Iris pigment epithelial cell (primary cell): ENCODE measurements at regions not wholly inside any gene's neighbourhood (a gene's known extent, or its start where the extent isn't known, plus 50 kb on each side); places are given as distances from the start of the nearest gene placed in this dataset.
A peak's percentile ranks its signal among the peaks of the same experiment; 100 is the strongest.

ENCODE experiments used
- DNase-seq: peaks from one replicate; pipeline ENCODE4 v3.0.0-alpha.2; 2011; ENCODE audit warnings: low read depth

DNA sequence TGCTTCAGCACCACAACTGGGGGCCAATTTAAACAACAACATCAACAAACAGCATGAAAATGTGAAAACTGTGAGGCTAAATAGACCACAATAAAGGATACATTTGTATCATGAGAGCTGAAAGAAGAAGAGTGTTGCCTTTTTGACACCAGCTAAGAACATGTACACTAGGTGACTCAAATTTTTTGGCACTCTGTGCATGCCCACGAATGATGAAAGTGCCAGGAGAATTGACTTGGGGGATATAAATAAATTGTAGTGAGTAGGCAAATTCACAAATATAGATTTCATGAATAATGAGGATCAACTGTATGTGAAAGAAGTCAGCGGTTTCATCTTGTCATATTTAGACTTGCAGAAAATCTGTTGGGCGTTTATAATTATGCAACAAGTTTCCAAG is 1388.0 kb upstream of the LRRTM1 start:
- no peak for DNase-seq

DNA sequence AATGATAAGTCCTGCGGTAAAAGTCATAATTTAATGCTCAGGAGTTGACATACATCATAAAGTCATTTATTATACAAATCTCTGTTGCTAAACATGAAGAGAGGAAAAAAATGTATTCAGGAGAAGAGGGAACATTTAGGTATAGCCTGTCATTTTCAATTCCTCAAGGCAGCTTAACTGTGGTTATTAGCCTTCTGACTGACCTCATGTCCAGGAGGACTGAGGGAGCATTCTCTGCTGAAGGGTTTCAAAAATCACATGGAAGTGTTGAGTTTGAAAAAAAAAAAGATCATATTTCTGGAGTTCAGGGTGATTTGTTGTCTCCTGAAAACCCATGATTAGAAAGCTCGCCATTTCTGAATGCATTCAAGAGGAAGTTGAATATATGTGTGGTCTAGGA is 1371.1 kb upstream of the LRRTM1 start:
- DNase-seq = no peak

DNA sequence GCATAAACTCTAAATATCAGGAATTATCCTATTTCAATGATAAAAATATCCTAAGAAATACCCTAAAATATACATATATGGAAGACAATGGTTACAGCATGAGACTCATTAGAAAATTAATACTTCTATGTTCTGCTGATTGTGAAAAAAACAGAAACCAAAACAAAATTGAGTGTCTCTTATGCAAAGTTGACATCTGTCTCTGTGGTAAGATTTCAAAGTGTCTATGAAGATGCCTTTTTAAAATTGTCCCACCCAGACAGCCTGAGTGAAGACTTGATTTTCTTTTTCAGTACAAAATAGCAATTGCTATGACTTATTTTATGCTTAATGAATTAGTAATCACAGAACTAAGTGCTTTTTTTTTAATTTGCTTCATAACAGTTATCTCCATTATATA is 1368.4 kb upstream of the LRRTM1 start:
- no peak for DNase-seq

DNA sequence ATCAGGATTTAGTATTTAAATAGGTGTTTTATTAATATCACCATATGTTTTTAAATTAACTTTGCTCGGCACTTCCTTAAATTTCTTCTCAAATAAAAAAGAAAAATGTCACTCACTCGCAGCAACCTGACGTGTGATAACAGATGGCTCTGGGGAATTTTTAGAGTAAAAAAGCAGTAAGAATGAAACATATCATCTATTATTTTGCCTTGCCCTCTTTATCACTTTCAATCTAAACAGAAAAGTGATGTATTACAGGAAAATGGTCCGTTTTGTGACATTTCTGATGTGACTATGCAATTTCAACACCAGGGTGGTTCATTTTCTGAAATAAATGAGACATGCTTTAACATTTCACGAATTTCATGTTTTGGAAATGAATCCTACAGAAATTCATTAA is 1368.0 kb upstream of the LRRTM1 start:
- no peak for DNase-seq

DNA sequence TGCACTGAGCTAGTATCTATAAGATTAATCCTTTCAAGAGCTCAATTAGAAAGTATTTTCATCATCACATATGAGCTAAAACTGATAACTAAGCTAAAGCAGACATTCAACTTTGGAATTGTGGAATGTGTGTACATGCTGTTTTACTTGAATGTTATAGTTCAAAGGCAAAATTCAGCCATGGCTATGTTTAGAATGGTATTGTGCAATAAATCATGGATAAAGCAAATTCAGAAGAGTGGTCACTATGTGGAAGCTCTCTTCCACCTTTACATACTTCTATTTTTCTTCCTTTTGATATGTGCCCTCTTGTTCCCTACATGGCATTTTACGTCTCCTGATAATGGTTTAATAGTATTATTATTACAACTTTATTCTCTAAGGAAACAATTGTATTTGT is 1366.3 kb upstream of the LRRTM1 start:
- DNase-seq = no peak

DNA sequence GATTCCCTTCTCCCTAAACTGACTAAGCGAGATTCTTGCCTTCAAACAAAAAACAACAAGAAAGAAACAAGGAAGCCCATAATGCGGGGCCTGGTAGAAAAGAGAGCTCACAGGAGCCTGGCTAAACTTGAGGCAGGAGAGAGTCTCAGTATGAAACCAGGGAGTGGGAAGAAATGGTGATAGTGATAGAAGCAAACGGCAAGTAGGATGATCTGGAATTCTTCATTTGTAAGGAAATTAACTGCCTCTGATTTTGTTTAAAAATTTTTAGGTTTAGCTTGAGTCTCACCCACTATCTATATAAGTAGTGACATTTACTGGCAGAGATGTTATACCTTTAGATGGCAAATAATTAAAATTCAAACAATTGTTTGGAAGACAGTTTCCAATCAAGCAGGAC is 1356.5 kb upstream of the LRRTM1 start:
- no peak for DNase-seq

DNA sequence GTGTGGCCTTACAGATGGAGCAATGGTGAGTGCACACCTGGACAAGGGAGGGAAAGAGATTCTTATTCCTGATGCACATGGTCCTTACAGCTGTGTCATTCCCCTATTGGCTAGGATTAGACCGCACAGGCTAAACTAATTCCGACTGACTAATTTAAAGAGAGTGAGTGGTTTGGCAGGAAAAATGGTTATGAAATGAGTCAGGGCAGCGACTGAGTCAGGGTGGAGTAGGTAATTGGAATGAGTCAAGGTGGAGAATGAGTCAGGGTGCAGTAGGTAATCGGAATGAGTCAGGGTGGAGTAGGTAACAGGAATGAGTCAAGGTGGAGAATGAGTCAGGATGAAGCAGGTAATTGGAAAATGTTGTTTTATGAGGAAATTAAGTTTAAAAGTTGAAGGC is 1353.7 kb upstream of the LRRTM1 start:
- no peak for DNase-seq

DNA sequence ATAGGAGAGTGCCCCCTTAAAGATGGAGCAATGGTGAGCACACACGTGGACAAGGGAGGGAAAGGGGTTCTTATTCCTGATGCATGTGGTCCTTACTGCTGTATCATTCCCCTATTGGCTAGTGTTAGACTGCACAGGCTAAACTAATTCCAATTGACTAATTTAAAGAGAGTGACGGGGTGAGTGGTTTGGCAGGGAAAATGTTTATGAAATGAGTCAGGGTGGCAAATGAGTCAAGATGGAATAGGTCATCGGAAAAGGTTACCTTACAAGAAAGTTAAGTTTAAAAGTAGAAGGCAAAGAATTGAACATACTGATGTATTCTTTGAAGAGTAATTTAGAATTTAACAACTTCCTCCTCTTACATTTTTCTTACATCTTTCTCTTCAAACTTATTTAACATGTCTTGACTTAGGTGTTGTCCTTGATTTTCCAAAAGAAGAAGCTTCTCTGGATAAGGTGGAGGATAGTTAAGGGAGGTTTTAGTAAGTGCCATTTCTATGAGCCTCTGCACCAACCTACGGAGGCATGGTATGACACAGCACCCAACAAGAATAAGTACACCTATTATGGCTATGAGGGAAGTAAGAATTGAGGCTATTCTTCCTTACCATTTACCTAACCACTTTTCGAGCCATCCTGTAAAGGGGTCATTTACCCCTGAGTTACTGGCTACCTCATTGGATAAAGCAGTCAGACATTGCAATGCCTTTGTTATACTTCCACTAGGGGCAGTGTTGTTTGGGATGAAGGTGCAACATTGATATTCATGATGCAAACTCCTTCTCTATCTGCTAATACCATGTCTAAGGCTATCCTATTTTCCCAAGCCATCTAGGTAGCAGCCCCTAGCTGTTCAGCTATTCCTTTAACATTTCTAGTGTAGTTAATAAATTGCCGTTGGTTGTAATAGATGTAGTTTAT is 1345.8 kb upstream of the LRRTM1 start:
- no peak for DNase-seq

DNA sequence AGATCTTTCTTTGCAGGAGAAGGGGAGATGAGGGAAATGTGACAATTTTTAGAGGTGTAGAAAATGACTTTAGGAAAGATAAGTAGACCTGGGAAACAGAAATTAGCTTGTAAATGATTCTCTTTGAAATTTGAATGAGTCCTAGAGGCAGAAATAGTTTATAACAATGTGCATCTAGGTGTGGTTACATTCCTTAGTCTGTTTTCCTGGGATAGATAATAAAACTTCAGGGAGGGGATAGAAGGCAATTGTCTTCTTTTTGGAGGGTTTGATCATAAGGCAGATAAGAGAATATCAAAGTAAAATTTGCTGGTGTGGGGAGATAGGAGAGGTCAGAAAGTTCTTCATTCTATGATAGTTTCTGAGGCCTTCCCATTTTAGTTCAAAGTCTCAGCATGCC is 1344.3 kb upstream of the LRRTM1 start:
- DNase-seq = no peak

DNA sequence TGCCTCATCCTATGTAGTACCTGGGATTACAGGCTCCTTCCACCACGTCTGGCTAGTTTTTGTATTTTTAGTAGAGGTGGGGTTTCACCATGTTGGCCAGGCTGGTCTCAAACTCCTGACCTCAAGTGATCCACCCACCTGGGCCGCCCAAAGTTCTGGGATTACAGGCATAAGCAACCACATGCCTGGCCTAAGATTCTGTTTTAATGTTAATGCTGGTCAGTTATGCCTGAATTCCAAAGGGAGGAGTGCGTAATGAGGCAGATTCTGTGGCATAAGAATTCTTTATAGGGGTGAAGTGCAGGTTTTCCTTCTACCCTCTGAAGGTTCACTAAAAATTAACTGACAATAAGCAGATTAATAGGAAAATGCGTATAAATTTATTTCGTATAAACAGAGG is 1343.8 kb upstream of the LRRTM1 start:
- DNase-seq = no peak

DNA sequence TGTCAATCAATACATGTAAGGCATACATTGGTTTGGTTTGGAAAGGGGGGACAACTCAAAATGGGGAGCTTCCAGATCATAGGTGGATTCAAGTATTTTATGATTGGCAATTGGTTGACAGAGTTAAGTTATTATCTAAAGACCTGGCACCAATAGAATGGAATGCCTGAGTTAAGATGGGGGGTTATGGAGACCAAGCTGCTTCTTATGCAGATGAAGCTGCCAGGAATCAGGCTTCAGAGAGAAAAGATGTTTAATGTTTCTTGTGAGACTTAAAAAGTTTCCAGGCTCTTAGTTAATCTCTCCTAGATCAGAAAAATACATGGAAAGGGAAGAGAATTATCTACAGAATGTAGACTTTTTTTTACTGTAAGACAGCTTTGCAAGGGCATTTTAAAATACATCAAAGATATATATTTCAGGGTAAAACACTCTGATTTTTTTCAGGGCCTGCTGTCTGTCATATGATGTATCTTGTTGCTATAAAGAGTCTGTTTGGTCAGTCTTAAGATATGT is 1343.2 kb upstream of the LRRTM1 start:
- DNase-seq = no peak

DNA sequence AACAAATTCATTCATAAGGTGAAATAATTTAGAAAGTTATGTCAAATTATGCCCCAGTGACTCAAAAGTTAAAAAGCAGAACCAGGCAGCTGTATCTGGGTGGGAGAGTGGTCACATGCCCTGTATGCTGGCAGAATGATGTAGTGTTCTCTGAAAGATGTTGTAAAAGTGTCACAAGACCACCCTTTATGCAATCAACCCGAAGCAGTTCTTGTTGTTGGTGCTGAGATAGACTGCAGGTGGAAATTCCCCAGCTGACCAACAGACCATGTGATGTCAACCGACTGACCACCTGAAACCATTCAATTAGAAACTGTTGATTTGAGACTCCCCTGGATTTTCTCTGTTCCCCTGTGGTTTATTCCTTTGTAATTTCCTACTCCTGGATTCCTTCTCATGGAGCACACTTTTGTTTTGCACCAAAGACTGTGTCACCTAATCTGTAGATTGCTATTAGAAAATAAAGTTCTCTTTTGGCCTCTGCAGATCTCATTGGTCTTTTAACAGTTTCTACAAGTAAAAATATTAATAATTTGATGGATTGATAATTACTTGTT is 1341.3 kb upstream of the LRRTM1 start:
- no peak for DNase-seq

DNA sequence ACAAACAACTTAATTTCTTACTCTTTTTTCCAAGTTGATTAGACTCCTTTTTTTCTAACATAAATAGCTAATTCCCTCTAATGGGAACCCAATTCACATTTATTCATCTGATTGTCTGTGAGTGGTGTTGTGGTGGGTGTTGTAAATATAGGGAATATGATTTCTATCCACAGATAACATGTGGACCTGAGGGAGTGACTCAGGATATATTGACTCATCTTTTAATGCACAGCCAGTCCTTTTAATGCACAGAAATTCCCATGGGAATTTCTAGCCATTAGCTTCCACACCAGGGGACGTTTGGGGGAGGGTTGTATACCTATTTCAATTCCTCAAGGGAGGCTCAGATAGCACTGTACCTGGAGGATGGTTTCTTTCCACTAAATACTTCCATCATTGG is 1339.6 kb upstream of the LRRTM1 start:
- no peak for DNase-seq

DNA sequence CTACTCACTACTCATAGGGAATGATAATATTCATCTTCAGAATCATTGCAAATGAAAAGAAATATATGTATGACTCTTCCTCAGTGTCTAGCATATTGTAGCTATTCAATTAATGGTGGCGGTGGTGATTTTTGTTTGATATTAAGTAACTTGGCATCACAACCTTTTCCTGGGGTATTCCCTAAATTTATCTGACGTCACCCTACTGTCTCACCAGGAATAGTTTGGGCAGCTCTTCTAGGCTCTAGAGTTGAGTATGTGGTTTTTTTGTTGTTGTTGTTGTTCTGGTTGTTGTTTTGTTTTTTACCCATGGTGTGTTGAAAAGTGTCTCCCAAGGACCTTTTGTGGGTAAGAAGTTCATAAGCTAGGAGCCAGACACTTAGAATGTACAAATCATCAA is 1320.3 kb upstream of the LRRTM1 start:
- DNase-seq = no peak

DNA sequence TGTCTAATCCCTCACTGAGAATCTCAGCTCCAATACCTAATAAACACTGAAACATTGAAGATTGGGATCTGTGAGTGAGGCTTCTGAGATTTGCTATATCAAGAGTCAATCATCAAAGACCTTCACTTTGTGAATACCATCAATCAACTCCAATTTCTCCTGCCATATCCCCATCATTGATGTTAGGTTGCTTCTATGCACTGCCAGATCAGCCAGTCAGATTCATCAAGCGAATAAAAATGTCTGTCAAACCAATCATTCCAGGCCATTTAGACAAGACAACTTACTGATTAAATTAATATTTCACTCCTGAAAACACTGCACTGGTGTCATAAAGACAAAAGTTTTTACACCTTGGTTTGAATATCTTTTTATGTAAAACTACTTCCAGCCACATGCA is 1295.5 kb upstream of the LRRTM1 start:
- no peak for DNase-seq

DNA sequence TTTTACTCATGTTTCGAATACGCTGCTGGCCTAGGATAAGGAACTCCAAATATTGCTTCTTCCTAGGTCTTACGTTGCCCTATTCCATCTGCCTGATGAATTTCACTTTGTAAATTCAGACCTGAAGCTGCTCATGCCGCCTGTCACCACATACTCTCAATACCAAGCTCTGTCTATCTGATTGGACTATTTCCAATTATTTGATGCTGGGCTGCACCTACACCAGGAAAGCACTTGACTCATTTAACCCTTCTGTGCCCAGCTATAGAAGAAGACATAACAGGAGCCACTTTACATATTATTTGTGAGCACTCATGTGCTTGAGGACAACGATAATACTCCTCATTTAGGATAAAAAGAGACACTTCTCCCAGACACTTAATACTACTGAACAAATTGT is 1293.9 kb upstream of the LRRTM1 start:
- no peak for DNase-seq

DNA sequence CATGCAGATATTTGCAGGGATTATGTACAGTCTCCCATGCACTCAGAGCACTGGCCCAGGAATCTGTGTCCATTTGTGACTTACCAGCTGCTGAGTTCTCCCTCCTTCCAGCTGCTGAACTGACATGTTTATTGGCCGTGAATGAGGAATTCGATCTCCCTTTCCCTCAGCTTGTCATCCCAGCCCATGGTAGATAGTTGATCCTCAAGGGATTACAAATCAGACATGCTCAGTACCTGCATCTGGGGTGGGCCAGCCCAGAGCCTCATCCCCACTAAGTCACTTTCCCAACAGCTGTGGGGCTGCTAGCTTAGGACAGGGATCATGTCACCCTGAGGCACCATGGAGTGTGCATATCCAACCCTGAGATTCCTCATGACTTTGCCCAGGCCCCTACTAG is 1284.9 kb upstream of the LRRTM1 start:
- DNase-seq = no peak

DNA sequence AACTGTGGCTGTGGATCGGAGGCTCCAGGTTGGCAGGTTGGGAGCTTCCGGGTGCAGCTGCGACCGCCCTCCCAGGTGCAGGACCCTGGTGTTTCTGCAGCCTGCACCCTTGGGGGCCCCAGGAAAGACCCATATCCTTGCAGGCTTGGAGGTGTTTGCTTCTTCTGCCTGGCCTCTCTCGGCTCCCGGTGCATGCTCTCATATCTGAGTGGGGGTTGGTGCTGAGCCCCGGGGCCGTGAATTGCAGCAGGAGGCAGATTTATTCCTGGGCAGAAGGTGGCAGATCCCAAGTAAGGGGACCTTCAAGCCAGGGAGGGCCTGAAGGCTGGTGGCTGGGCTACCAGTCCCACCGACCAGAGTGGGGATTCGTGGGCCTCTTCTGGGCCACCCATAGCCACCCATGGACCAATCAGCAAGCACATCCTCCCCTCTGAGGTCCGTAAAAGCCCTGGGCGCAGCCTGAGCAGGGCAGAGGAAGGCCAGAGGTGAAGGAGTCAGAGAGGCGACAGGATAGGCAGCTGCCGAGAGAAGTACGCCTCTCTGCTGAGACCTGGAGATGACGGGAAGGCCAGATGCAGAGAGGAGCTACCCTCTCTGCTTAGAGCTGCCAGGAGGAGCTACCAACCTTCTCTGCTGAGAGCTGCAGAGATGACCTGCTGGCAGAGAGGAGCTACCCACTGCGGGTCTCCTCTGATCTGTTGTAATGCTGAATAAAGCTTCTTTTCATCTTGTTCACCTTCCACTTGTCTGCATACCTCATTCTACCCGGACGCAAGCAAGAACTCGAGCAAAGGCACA is 1279.0 kb upstream of the LRRTM1 start:
- DNase-seq = no peak

DNA sequence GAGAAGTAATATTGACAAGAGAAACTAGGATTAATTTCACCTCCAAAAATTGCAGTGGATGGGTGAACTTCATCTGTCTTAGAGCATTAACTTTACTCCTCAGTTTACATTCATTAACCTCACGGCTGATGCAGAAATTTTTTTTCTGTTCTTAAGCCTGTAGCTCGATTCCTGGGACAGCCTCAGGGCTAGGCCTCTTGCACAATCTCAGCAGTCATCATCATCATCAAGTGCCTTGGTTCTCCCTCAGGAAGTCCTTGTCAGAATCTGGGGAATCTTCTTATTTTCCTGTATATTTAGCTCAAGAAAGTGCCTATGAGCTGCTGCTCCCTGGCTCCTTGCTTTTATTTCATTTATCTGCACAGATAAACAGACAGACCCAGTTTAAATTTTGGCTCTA is 1272.2 kb upstream of the LRRTM1 start:
- DNase-seq = no peak

DNA sequence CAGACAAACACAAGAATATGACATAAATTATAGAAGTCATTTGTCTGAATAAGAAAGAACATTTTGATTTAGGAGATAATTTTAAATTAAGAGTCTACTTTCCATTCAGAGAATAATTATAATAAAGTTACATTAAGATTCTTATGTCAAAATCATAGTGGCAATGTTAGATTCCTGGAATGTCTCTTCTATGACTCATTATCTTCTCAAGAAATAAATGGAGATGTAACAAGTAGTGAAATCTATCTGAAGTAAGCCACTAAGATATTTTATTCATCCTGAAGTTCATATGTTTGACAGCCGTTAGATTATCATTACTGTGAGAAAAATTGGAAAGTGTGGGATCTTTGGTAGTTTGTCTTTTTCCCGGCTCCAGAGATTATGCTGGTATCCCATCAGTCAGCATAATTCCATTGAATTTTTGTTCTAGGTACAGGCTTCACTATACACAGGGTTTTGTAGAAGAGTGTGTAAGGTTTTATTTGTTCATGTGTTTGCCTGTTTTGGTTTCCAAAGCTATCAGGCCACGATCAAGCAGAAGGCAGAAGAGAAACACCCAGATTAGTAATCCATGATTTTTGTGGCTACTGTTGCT is 1246.6 kb upstream of the LRRTM1 start:
- peak; percentile 0 for DNase-seq

DNA sequence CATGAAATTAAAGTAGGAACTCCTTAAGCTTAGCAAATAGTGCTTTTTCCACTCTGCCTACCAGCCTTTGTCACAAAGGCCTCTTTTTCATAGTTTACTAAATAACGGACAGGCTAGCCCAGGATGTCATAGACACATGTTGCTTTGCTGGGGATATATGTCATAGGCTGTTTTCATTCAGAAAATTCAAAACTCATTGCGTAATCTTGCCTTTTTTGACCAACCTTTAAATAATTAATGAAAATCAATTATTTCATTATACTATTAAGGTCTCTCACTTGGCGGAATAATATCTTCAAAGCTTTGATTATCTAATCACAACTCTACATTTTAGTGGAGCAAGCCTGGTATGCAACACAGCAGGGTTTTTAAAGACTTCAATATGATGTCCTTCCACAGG is 1245.7 kb upstream of the LRRTM1 start:
- DNase-seq = no peak

DNA sequence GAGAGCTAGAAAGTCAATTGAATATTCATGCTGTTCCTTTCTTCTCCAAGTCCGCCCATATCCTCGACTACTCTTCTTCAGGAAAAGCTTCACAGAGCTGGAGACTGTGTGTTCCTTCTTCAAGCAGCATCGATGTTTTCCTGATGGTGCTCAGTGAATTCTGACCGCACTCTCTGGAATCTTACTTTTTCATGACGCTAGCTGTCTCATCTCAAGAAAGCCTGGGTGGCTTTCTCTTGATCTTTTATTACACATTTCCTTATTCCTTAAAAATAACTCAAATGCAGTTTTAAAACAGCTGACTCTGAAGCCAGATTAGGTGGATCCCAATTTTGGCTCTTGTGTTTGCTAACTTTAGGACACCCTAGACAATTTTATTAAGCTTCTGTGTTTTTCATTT is 1245.1 kb upstream of the LRRTM1 start:
- DNase-seq = no peak

DNA sequence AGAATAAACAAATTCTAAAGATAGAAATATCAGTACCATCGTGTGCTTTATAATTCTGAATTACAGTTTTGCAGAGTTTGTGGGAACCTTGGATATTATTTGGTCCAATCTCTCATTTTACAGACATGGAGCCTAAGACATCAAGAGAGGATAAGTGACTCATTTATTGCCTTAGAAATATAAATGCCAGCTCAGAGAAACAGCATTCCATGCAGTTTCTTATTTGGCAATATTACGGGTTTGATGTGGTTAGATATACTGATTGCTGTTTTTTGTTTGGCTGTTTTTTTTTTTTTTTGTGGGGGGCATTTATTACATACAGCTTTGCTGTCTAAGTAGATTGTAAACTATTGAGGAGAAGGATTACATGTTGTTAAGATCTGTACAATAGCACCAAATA is 1241.1 kb upstream of the LRRTM1 start:
- DNase-seq = no peak
